Fibroblast of pulmonary artery (primary cell): ENCODE measurements at regions not wholly inside any gene's neighbourhood (a gene's known extent, or its start where the extent isn't known, plus 50 kb on each side); places are given as distances from the start of the nearest gene placed in this dataset.

ENCODE experiments used
- DNase-seq: peaks from one replicate; pipeline ENCODE4 v3.0.0-alpha.2; 2010; ENCODE audit warnings: low read depth
- H3K4me3 ChIP-seq: replicated peaks from 2 replicates; pipeline ENCODE4 v1.5.1; 2011; ENCODE audit warnings: low read depth, mild to moderate bottlenecking, control low read depth, low read length, moderate library complexity
- CTCF ChIP-seq: IDR thresholded peaks from 2 replicates; pipeline ENCODE4 v1.5.1; 2011; ENCODE audit warnings: mild to moderate bottlenecking, control low read depth, low read length, inconsistent platforms; ENCODE audit errors: missing control alignments

DNA sequence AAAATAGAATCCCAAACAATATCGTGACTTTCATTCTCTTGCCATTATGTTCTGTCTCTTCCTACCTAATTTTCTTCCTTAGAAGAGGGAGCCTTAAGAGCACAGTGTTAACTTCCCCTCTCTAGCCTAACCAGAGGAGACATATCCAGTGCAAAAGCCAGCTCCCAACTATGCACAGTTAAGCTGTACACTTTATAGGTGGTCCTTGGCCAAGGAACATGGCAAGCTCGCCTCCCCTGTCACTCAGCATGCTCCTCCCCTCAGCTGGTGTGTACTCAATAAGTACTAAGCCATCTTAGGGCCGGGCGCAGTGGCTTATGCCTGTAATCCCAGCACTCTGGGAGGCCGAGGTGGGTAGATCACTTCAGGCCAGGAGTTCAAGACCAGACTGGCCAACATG is 255.1 kb upstream of the TMPO start:
- no peak for DNase-seq
- H3K4me3 ChIP-seq, result no peak overlapping the region

GRCh38 chr12:98262902-98263301 is 252.5 kb upstream of the TMPO start:
- H3K4me3 ChIP-seq, result no peak overlapping the region
- no peak for TF ChIP-seq CTCF
- no peak for DNase-seq

More for the DNA sequence above, 255.1 kb upstream of the TMPO start:
- TF ChIP-seq CTCF, result no peak

- DNase-seq, result no peak
- H3K4me3 ChIP-seq, result no peak overlapping the region
- no peak for TF ChIP-seq CTCF
Observed at GRCh38 chr12:98274430-98275130, 240.8 kb upstream of the TMPO start.

- no peak for TF ChIP-seq CTCF
- no peak for DNase-seq
- no peak overlapping the region for H3K4me3 ChIP-seq
Observed at GRCh38 chr12:98275131-98275475, 240.3 kb upstream of the TMPO start.

DNA sequence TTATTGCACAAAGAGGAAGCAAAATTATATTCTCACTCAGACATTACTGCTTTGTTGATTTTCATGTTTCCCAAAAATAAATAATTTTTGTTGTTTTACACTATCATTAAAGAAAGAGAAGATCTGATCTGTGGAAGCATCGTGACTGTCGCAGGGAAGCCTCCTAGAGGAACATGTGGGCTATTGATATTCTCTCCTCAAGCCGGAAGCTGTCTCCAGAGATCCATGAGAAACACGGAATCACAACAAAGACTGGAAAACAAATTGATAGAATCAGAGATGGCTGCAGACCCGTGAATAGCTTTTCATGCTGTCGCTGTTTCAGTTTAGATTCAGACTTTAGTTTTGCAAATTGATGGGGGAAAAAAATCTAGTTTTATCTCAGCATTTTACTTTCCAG is 235.2 kb upstream of the TMPO start:
- DNase-seq, result no peak
- no peak overlapping the region for H3K4me3 ChIP-seq
- no peak for TF ChIP-seq CTCF

DNA sequence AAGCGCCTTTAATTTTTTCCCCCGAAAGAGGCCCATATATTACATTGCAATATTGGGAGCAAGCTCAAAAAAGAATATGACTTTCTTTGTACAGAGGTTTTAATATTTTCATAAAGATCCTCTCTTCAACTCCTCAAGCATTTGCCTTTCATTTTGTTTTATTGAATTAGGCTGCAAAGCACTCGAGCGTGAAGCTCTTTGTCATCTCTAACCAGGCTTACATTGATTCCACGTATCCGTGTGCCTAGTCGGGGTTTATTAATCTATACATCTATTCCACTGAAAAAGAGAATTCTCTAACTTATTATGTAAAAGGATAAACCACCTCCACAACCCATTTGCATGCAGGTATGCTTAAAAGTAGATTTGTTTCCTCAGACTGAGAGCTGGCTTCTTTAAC is 234.8 kb upstream of the TMPO start:
- no peak for DNase-seq
- TF ChIP-seq CTCF, result no peak
- H3K4me3 ChIP-seq, result no peak overlapping the region

GRCh38 chr12:98291828-98292227 is 223.6 kb upstream of the TMPO start:
- no peak for TF ChIP-seq CTCF

More at GRCh38 chr12:98291828-98292227, 223.6 kb upstream of the TMPO start:
- DNase-seq, result no peak
- no peak overlapping the region for H3K4me3 ChIP-seq
